Loucy (cell line): ENCODE measurements at regions not wholly inside any gene's neighbourhood (a gene's known extent, or its start where the extent isn't known, plus 50 kb on each side); places are given as distances from the start of the nearest gene placed in this dataset.

Experiments
- H2AFZ ChIP-seq: fragments of 200-600 bp; sonication (generic); 2 replicates; pipeline ENCODE4 v1.6.0; 2016; ENCODE audit warnings: antibody characterized with exemption, mild to moderate bottlenecking, low read length, moderate library complexity
- H3F3A ChIP-seq: fragments of 200-600 bp; 2 replicates; pipeline ENCODE4 v1.6.0; 2016; ENCODE audit warnings: antibody characterized with exemption, low read depth, mild to moderate bottlenecking
- H3K27me3 ChIP-seq: fragments of 200-600 bp; sonication (generic); 2 replicates; pipeline ENCODE4 v1.6.1; 2014; ENCODE audit warnings: low read length, mild to moderate bottlenecking; ENCODE audit not compliant: insufficient read depth, poor library complexity, severe bottlenecking
- H3K36me3 ChIP-seq: fragments of 200-600 bp; sonication (generic); 2 replicates; pipeline ENCODE4 v1.6.1; 2016; ENCODE audit warnings: low read length; ENCODE audit not compliant: insufficient read depth
- H3K4me1 ChIP-seq: fragments of 200-600 bp; sonication (generic); 2 replicates; pipeline ENCODE4 v1.5.1; 2014; ENCODE audit warnings: low read length, mild to moderate bottlenecking; ENCODE audit not compliant: insufficient read depth, poor library complexity, severe bottlenecking
- H3K4me2 ChIP-seq: fragments of 200-600 bp; sonication (generic); 2 replicates; pipeline ENCODE4 v1.6.0; 2014; ENCODE audit warnings: antibody characterized with exemption, low read length, low read depth, mild to moderate bottlenecking; ENCODE audit not compliant: poor library complexity, severe bottlenecking
- H3K4me3 ChIP-seq: fragments of 200-600 bp; sonication (generic); 2 replicates; pipeline ENCODE4 v1.5.1; 2014; ENCODE audit warnings: low read length, mild to moderate bottlenecking, mixed read lengths; ENCODE audit not compliant: poor library complexity, severe bottlenecking
- H3K79me2 ChIP-seq: fragments of 200-600 bp; sonication (generic); 2 replicates; pipeline ENCODE4 v1.6.1; 2014; ENCODE audit warnings: low read length; ENCODE audit not compliant: insufficient read depth
- H3K9ac ChIP-seq: fragments of 200-600 bp; sonication (generic); 2 replicates; pipeline ENCODE4 v1.6.0; 2014; ENCODE audit warnings: mild to moderate bottlenecking, low read depth, low read length, moderate library complexity; ENCODE audit not compliant: poor library complexity, severe bottlenecking
- H3K9me2 ChIP-seq: fragments of 200-600 bp; sonication (generic); replicated peaks from 2 replicates; pipeline ENCODE4 v1.6.1; 2016; ENCODE audit warnings: low read depth, low read length, mixed read lengths
- H3K9me3 ChIP-seq: fragments of 200-600 bp; sonication (generic); 2 replicates; pipeline ENCODE4 v1.6.1; 2014; ENCODE audit warnings: mild to moderate bottlenecking, antibody characterized with exemption, low read length, low read depth; ENCODE audit not compliant: insufficient read depth
- H4K20me1 ChIP-seq: fragments of 200-600 bp; sonication (generic); 2 replicates; pipeline ENCODE4 v1.6.0; 2014; ENCODE audit warnings: antibody characterized with exemption, low read length, mild to moderate bottlenecking; ENCODE audit not compliant: insufficient read depth, poor library complexity, severe bottlenecking
- CTCF ChIP-seq: fragments of 200-600 bp; sonication (generic); conservative IDR thresholded peaks from 2 replicates; pipeline ENCODE4 v1.5.1; 2014; ENCODE audit warnings: mild to moderate bottlenecking, antibody characterized with exemption, low read length
- EZH2phosphoT487 ChIP-seq: fragments of 200-600 bp; IDR thresholded peaks from 2 replicates; pipeline ENCODE4 v1.6.1; 2018; ENCODE audit warnings: antibody characterized with exemption, mild to moderate bottlenecking, moderate library complexity, borderline replicate concordance

GRCh38 chr9:90175865-90176264, 466.8 kb downstream of the DIRAS2 start:
- Histone ChIP-seq H3K4me3 (no peak overlapping the region), H4K20me1 (no peaks in the 10 kb centered on the region), H3K4me2 (no peak overlapping the region), H3K9ac (no peak overlapping the region), H3K9me3 (no peaks in the 10 kb centered on the region), H3K9me2 (no peaks in the 10 kb centered on the region), H3K79me2 (no peaks in the 10 kb centered on the region), H3K36me3 (no peaks in the 10 kb centered on the region), H3F3A (no peaks in the 10 kb centered on the region), H2AFZ (no peak overlapping the region), H3K4me1 (no peaks in the 10 kb centered on the region), H3K27me3 (no peaks in the 10 kb centered on the region)
- TF ChIP-seq CTCF = no peak
- no peak for TF ChIP-seq EZH2phosphoT487

- no peak overlapping the region for H2AFZ ChIP-seq
- H3K9ac ChIP-seq = no peak overlapping the region
- no peak for TF ChIP-seq EZH2phosphoT487
- TF ChIP-seq CTCF = no peak
- no peaks in the 10 kb centered on the region for H3K9me3 ChIP-seq
- no peaks in the 10 kb centered on the region for H3K79me2 ChIP-seq
- no peaks in the 10 kb centered on the region for H3F3A ChIP-seq
- no peaks in the 10 kb centered on the region for H3K9me2 ChIP-seq
- H3K27me3 ChIP-seq = no peaks in the 10 kb centered on the region
- no peaks in the 10 kb centered on the region for H3K4me1 ChIP-seq
- no peak overlapping the region for H3K4me3 ChIP-seq
- no peaks in the 10 kb centered on the region for H3K36me3 ChIP-seq
- H4K20me1 ChIP-seq = no peaks in the 10 kb centered on the region
- H3K4me2 ChIP-seq = no peak overlapping the region
These were observed 465.7 kb downstream of the DIRAS2 start for GRCh38 chr9:90176901-90177300.

- no peak overlapping the region for H3K4me3 ChIP-seq
- H3K36me3 ChIP-seq = no peaks in the 10 kb centered on the region
- H3K9me2 ChIP-seq = no peaks in the 10 kb centered on the region
These were observed 462.2 kb downstream of the DIRAS2 start for GRCh38 chr9:90180381-90180780.

More at GRCh38 chr9:90180381-90180780, 462.2 kb downstream of the DIRAS2 start:
- Histone ChIP-seq H4K20me1 (no peaks in the 10 kb centered on the region), H3K9ac (no peak overlapping the region), H3K79me2 (no peaks in the 10 kb centered on the region), H3K4me2 (no peak overlapping the region), H3K4me1 (no peaks in the 10 kb centered on the region), H3K27me3 (no peaks in the 10 kb centered on the region), H3F3A (no peaks in the 10 kb centered on the region), H2AFZ (no peak overlapping the region), H3K9me3 (no peaks in the 10 kb centered on the region)
- no peak for TF ChIP-seq CTCF
- TF ChIP-seq EZH2phosphoT487 = no peak
